ENCODE measurements at regions not wholly inside any gene's neighbourhood (a gene's known extent, or its start where the extent isn't known, plus 50 kb on each side); places are given as distances from the start of the nearest gene placed in this dataset.
"Not testable (repeated sequence)": the region's sequence is repeated elsewhere in the genome, so short reads cannot be mapped to it uniquely, and the experiment has no call there.

GRCh38 chr21:6567542-6567941, 3953.8 kb upstream of the TPTE start:
- not testable (repeated sequence) for TF ChIP-seq CTCF (conservative IDR thresholded peaks at IDR 0.05; ENCODE audit: low read depth, low read length); EZH2 (IDR thresholded peaks at IDR 0.05; ENCODE audit: borderline replicate concordance, low read depth, low read length, poor library complexity, severe bottlenecking)
